ENCODE measurements at regions not wholly inside any gene's neighbourhood (a gene's known extent, or its start where the extent isn't known, plus 50 kb on each side); places are given as distances from the start of the nearest gene placed in this dataset. TPM values are rescaled to one million over a fixed set of nuclear protein-coding genes. Genes with fewer than 3 reads are reported as not detected.

- H3K27me3 Mint-ChIP-seq (ENCODE audit: unreplicated experiment): no peaks in the 10 kb centered on the region
- no peak overlapping the region for H3K4me3 Mint-ChIP-seq (ENCODE audit: unreplicated experiment)
- H3K4me1 Mint-ChIP-seq (ENCODE audit: low read depth, unreplicated experiment): no peaks in the 10 kb centered on the region
Measured at GRCh38 chr11:28393348-28393747, 285.2 kb downstream of the METTL15 start.

GRCh38 chr11:28384418-28384817, 276.2 kb downstream of the METTL15 start:
- H3K9me3 Mint-ChIP-seq (ENCODE audit: unreplicated experiment): peaks cover 3% of the 10 kb centered on the region
- H3K4me3 Mint-ChIP-seq (ENCODE audit: unreplicated experiment): no peak overlapping the region
- no peak for TF ChIP-seq CTCF (IDR thresholded peaks at IDR 0.05; ENCODE audit: partially characterized antibody, unreplicated experiment)
- H3K27me3 Mint-ChIP-seq (ENCODE audit: unreplicated experiment): no peaks in the 10 kb centered on the region
- no peak for DNase-seq
- no peaks in the 10 kb centered on the region for H3K4me1 Mint-ChIP-seq (ENCODE audit: low read depth, unreplicated experiment)
- no peak overlapping the region for H3K27ac Mint-ChIP-seq (ENCODE audit: unreplicated experiment)
- no peaks in the 10 kb centered on the region for H3K36me3 Mint-ChIP-seq (ENCODE audit: unreplicated experiment)

More at GRCh38 chr11:28393348-28393747, 285.2 kb downstream of the METTL15 start:
- no peaks in the 10 kb centered on the region for H3K9me3 Mint-ChIP-seq (ENCODE audit: unreplicated experiment)
- no peak for TF ChIP-seq CTCF (IDR thresholded peaks at IDR 0.05; ENCODE audit: partially characterized antibody, unreplicated experiment)
- H3K36me3 Mint-ChIP-seq (ENCODE audit: unreplicated experiment): no peaks in the 10 kb centered on the region
- no peak overlapping the region for H3K27ac Mint-ChIP-seq (ENCODE audit: unreplicated experiment)
- DNase-seq: no peak

DNA sequence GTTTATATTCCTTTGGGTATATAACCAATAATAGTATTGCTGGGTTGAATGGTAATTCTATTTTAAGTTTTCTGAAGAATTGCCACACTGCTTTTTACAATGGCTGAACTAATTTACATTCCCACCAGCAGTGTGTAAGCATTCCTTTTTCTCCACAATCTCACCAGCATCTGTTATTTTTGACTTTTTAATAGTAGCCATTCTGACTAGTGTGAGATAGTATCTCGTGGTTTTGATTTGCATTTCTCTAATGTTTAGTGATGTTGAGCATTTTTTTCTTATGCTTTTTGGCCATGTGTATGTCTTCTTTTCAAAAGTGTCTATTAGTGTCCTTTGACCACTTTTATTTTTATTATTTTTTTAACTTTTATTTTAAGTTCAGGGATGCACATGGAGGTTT, 275.3 kb downstream of the METTL15 start:
- H3K27ac Mint-ChIP-seq (ENCODE audit: unreplicated experiment): no peak overlapping the region
- TF ChIP-seq CTCF (IDR thresholded peaks at IDR 0.05; ENCODE audit: partially characterized antibody, unreplicated experiment): no peak
- H3K4me1 Mint-ChIP-seq (ENCODE audit: low read depth, unreplicated experiment): no peaks in the 10 kb centered on the region
- H3K27me3 Mint-ChIP-seq (ENCODE audit: unreplicated experiment): no peaks in the 10 kb centered on the region
- H3K4me3 Mint-ChIP-seq (ENCODE audit: unreplicated experiment): no peak overlapping the region
- no peaks in the 10 kb centered on the region for H3K36me3 Mint-ChIP-seq (ENCODE audit: unreplicated experiment)
- H3K9me3 Mint-ChIP-seq (ENCODE audit: unreplicated experiment): peaks cover 3% of the 10 kb centered on the region
- no peak for DNase-seq

Small RNA genes in the stretch of these regions (microRNA-seq; reads per million reads assigned to microRNA genes)
- gene MIR8068 (ENCODE audit: unreplicated experiment): not detected

Measured in glutamatergic neuron (in vitro differentiated cells).